ENCODE measurements at regions not wholly inside any gene's neighbourhood (a gene's known extent, or its start where the extent isn't known, plus 50 kb on each side); places are given as distances from the start of the nearest gene placed in this dataset.

GRCh38 chr5:91443761-91444467, 60.8 kb upstream of the ARRDC3 start:
- Histone ChIP-seq H3K27me3 (ENCODE audit: control insufficient read depth, insufficient read depth, low read length) (no peaks in the 10 kb centered on the region), H3K4me3 (ENCODE audit: low read length) (no peak overlapping the region), H3K27ac (ENCODE audit: low read length) (no peak overlapping the region), H3K36me3 (ENCODE audit: control insufficient read depth, insufficient read depth, low read length) (no peaks in the 10 kb centered on the region), H3K9me3 (ENCODE audit: control insufficient read depth, insufficient read depth, low read length) (no peaks in the 10 kb centered on the region), H3K4me1 (ENCODE audit: control insufficient read depth, insufficient read depth, low read length) (no peaks in the 10 kb centered on the region)
- Mint-ChIP-seq H3K4me3 (no peak overlapping the region), H3K9me3 (peaks cover 0 to 3% of the 10 kb centered on the region in 2 donors), H3K4me1 (peaks cover 10 to 11% of the 10 kb centered on the region in 2 donors), H3K27me3 (ENCODE audit: low read depth in 2 of 2) (no peaks in the 10 kb centered on the region), H3K36me3 (no peaks in the 10 kb centered on the region), H3K27ac (peak overlapping the region; percentile 53 to 60)
- DNase-seq (no peak), ATAC-seq (peak; percentile 32 to 70 (median 66))
- 75% methylated on average over 1 of the region's 1 CpG for WGBS (ENCODE audit: insufficient coverage)
- intact Hi-C loops (cut with micrococcal nuclease) = no loop called here
- TF ChIP-seq CTCF (IDR thresholded peaks at IDR 0.05) = no peak

- no peak overlapping the region for H3K27ac Mint-ChIP-seq
- H3K36me3 ChIP-seq (ENCODE audit: control insufficient read depth, insufficient read depth, low read length) = no peaks in the 10 kb centered on the region
- no peak for TF ChIP-seq CTCF (IDR thresholded peaks at IDR 0.05)
- no peaks in the 10 kb centered on the region for H3K4me1 ChIP-seq (ENCODE audit: control insufficient read depth, insufficient read depth, low read length)
- DNase-seq (no peak), ATAC-seq (no peak)
- H3K4me3 ChIP-seq (ENCODE audit: low read length) = no peak overlapping the region
- no peak overlapping the region for H3K27ac ChIP-seq (ENCODE audit: low read length)
- H3K9me3 ChIP-seq (ENCODE audit: control insufficient read depth, insufficient read depth, low read length) = no peaks in the 10 kb centered on the region
- H3K36me3 Mint-ChIP-seq = no peaks in the 10 kb centered on the region
- no peaks in the 10 kb centered on the region for H3K27me3 Mint-ChIP-seq (ENCODE audit: low read depth in 2 of 2)
- peaks cover 7% of the 10 kb centered on the region in 2 donors for H3K4me1 Mint-ChIP-seq
- intact Hi-C loops (cut with micrococcal nuclease) = no loop called here
- WGBS (ENCODE audit: insufficient coverage) = no CpG with 5 or more reads among the region's 1 CpG
- H3K4me3 Mint-ChIP-seq = no peak overlapping the region
- no peaks in the 10 kb centered on the region for H3K27me3 ChIP-seq (ENCODE audit: control insufficient read depth, insufficient read depth, low read length)
- H3K9me3 Mint-ChIP-seq = peaks cover 0 to under 1% of the 10 kb centered on the region in 2 donors
Measured at GRCh38 chr5:91443023-91443422, 59.9 kb upstream of the ARRDC3 start.

- H3K9me3 ChIP-seq (ENCODE audit: control insufficient read depth, insufficient read depth, low read length) = no peaks in the 10 kb centered on the region
Measured at GRCh38 chr5:91441082-91441481, 58.0 kb upstream of the ARRDC3 start.

More at GRCh38 chr5:91441082-91441481, 58.0 kb upstream of the ARRDC3 start:
- H3K4me3 ChIP-seq (ENCODE audit: low read length) = no peak overlapping the region
- peaks cover 8 to 13% of the 10 kb centered on the region in 2 donors for H3K4me1 Mint-ChIP-seq
- no peak overlapping the region for H3K27ac ChIP-seq (ENCODE audit: low read length)
- H3K27me3 Mint-ChIP-seq (ENCODE audit: low read depth in 2 of 2) = no peaks in the 10 kb centered on the region
- no peak for DNase-seq
- no peaks in the 10 kb centered on the region for H3K4me1 ChIP-seq (ENCODE audit: control insufficient read depth, insufficient read depth, low read length)
- WGBS (ENCODE audit: insufficient coverage) = no CpG with 5 or more reads among the region's 1 CpG
- no peak overlapping the region for H3K4me3 Mint-ChIP-seq
- no peaks in the 10 kb centered on the region for H3K27me3 ChIP-seq (ENCODE audit: control insufficient read depth, insufficient read depth, low read length)
- TF ChIP-seq CTCF (IDR thresholded peaks at IDR 0.05) = no peak
- no peaks in the 10 kb centered on the region for H3K9me3 Mint-ChIP-seq
- H3K27ac Mint-ChIP-seq = no peak overlapping the region
- ATAC-seq = no peak
- intact Hi-C loops (cut with micrococcal nuclease) = no loop called here
- H3K36me3 ChIP-seq (ENCODE audit: control insufficient read depth, insufficient read depth, low read length) = no peaks in the 10 kb centered on the region
- no peaks in the 10 kb centered on the region for H3K36me3 Mint-ChIP-seq
